Activated CD8-positive, alpha-beta T cell treated with anti-CD3 and anti-CD28 coated beads, Interleukin-2, amount 10 ng/mL, durations not matched to agents 7 days and 5 days (primary cell): ENCODE measurements at regions not wholly inside any gene's neighbourhood (a gene's known extent, or its start where the extent isn't known, plus 50 kb on each side); places are given as distances from the start of the nearest gene placed in this dataset.

Experiments
- ATAC-seq: fragments of 150-1000 bp; cut with Tn5 transposase; one replicate; pipeline ENCODE4 v1.10.0; 2021; ENCODE audit warnings: moderate library complexity
- CTCF ChIA-PET: fragments of 350-600 bp; sonication (Branson Sonifier 250); formaldehyde crosslinking; loops from one replicate; lab custom pipeline; 2021; ENCODE audit warnings: antibody characterized with exemption; lab: Charles Lee
- POLR2A ChIA-PET: fragments of 350-600 bp; sonication (Branson Sonifier 250); formaldehyde crosslinking; loops from one replicate; lab custom pipeline; 2021; ENCODE audit warnings: antibody characterized with exemption; lab: Charles Lee
- DNase-seq: peaks from one replicate; pipeline ENCODE4 v3.0.0-alpha.2; 2020
- H3K27ac Mint-ChIP-seq: one replicate; pipeline ENCODE4 v1.8.0; 2021; ENCODE audit warnings: mild to moderate bottlenecking, mixed read lengths
- H3K27me3 Mint-ChIP-seq: one replicate; pipeline ENCODE4 v1.8.0; 2021; ENCODE audit warnings: low read depth, mixed read lengths
- H3K36me3 Mint-ChIP-seq: one replicate; pipeline ENCODE4 v1.8.0; 2021; ENCODE audit warnings: low read depth, mixed read lengths
- H3K4me1 Mint-ChIP-seq: one replicate; pipeline ENCODE4 v1.8.0; 2021; ENCODE audit warnings: low read depth, mixed read lengths
- H3K4me3 Mint-ChIP-seq: one replicate; pipeline ENCODE4 v1.8.0; 2021; ENCODE audit warnings: mild to moderate bottlenecking, mixed read lengths
- H3K9me3 Mint-ChIP-seq: one replicate; pipeline ENCODE4 v1.8.0; 2022; ENCODE audit warnings: mixed read lengths; ENCODE audit not compliant: insufficient read depth

DNA sequence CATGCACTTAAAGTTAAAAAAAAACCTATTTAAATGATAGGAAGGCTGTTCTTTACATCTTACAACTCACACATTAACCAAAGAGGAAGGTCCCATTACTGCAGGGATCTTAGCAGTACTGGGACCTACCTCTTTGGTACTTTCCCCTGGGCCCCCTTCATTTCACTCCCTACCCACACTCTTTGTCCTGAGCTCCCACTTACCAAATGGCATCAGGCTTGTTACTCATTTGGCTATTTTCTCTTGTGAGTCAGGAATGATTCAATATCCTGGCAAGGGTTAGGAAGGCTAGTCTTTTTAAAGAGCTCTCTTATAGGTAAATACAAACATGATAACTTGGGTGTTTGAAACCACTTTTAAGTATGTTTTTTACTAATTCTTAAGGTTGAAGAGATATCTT lies 117.4 kb upstream of the ELL2 start:
- Mint-ChIP-seq H3K4me1 (peaks cover 4% of the 10 kb centered on the region), H3K27me3 (no peaks in the 10 kb centered on the region), H3K27ac (no peak overlapping the region), H3K36me3 (no peaks in the 10 kb centered on the region), H3K9me3 (no peaks in the 10 kb centered on the region), H3K4me3 (no peak overlapping the region)
- DNase-seq (no peak), ATAC-seq (no peak)
- ChIA-PET CTCF (no interaction called here), POLR2A (no interaction called here)

- ATAC-seq (no peak), DNase-seq (no peak)
- CTCF ChIA-PET, result no interaction called here
- Mint-ChIP-seq H3K27me3 (no peaks in the 10 kb centered on the region), H3K27ac (no peak overlapping the region), H3K36me3 (no peaks in the 10 kb centered on the region), H3K4me3 (no peak overlapping the region), H3K9me3 (no peaks in the 10 kb centered on the region), H3K4me1 (peaks cover 4% of the 10 kb centered on the region)
- POLR2A ChIA-PET, result interaction anchor here (0.6 to 0.7 kb wide), 2 partner anchors 117 to 133 kb away, joined by 3 read pairs; no protein-coding TSS in a partner anchor
These were observed 114.8 kb upstream of the ELL2 start for GRCh38 chr5:96076451-96076850.

GRCh38 chr5:96075579-96076289 lies 114.1 kb upstream of the ELL2 start:
- Mint-ChIP-seq H3K27ac (no peak overlapping the region), H3K4me1 (peaks cover 4% of the 10 kb centered on the region), H3K27me3 (no peaks in the 10 kb centered on the region), H3K9me3 (no peaks in the 10 kb centered on the region), H3K36me3 (no peaks in the 10 kb centered on the region), H3K4me3 (no peak overlapping the region)
- CTCF ChIA-PET, result no interaction called here
- no peak for ATAC-seq
- POLR2A ChIA-PET, result interaction anchor here (0.6 to 0.7 kb wide), 2 partner anchors 116 to 132 kb away, joined by 3 read pairs; no protein-coding TSS in a partner anchor
- no peak for DNase-seq

DNA sequence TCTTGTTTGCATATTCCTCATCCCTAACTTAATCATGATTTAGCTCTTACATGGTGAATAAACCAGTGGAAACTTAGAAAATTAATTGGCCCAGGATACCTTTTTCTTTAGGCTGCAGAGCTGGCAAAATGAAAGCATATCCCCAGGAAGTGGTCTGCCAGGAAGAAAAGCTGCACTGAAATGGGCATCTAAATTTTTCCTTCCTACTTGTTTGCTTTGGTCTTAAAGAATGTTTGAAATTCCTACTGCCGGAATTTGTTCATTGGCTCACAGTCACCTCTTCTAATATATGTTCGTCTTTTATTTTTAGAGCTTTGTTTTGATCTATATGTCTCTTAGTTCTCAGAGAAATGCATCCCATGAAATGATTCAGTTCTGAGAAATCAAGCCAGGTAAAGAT lies 113.2 kb upstream of the ELL2 start:
- H3K4me3 Mint-ChIP-seq, result no peak overlapping the region
- CTCF ChIA-PET, result interaction anchor here (1.0 kb wide), 1 partner anchor 22 kb away, joined by 3 read pairs; no protein-coding TSS in a partner anchor
- H3K36me3 Mint-ChIP-seq, result no peaks in the 10 kb centered on the region

DNA sequence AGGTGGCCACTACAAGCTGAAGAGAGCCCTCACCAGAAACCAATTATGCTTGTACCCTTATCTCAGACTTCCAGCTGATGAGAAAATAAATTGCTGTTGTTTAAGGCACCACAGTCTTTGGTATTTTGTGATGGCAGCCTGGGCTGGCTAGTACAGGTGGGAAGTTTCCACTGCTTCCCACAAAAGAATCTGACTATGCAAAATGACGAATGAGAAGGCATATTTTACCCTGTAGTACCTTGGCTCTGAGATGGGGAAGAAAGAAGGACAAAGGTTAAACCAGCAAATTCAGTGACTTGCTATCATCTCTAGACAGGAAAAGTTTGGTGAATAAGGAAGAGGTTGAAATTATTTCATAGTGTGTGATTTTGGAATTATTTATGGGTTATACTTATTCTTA lies 112.8 kb upstream of the ELL2 start:
- Mint-ChIP-seq H3K9me3 (no peaks in the 10 kb centered on the region), H3K27me3 (no peaks in the 10 kb centered on the region), H3K4me1 (peaks cover 4% of the 10 kb centered on the region), H3K36me3 (no peaks in the 10 kb centered on the region), H3K27ac (no peak overlapping the region), H3K4me3 (no peak overlapping the region)
- ChIA-PET CTCF (interaction anchor here (0.8 to 1.0 kb wide), 2 partner anchors 9 to 22 kb away, joined by 3 read pairs; no protein-coding TSS in a partner anchor), POLR2A (no interaction called here)
- ATAC-seq (no peak), DNase-seq (no peak)

More for the DNA sequence above, 113.2 kb upstream of the ELL2 start:
- Mint-ChIP-seq H3K9me3 (no peaks in the 10 kb centered on the region), H3K27ac (no peak overlapping the region), H3K27me3 (no peaks in the 10 kb centered on the region), H3K4me1 (peaks cover 4% of the 10 kb centered on the region)
- ATAC-seq (no peak), DNase-seq (no peak)
- POLR2A ChIA-PET, result no interaction called here

- ChIA-PET POLR2A (no interaction called here), CTCF (no interaction called here)
- no peak for DNase-seq
- no peaks in the 10 kb centered on the region for H3K27me3 Mint-ChIP-seq
- H3K4me3 Mint-ChIP-seq, result no peak overlapping the region
- H3K9me3 Mint-ChIP-seq, result no peaks in the 10 kb centered on the region
- ATAC-seq, result no peak
- peaks cover 4% of the 10 kb centered on the region for H3K4me1 Mint-ChIP-seq
- H3K27ac Mint-ChIP-seq, result no peak overlapping the region
- no peaks in the 10 kb centered on the region for H3K36me3 Mint-ChIP-seq
These were observed 111.1 kb upstream of the ELL2 start for GRCh38 chr5:96072791-96073165.

GRCh38 chr5:96072138-96072790 lies 110.6 kb upstream of the ELL2 start:
- Mint-ChIP-seq H3K4me1 (peaks cover 4% of the 10 kb centered on the region), H3K9me3 (no peaks in the 10 kb centered on the region), H3K36me3 (no peaks in the 10 kb centered on the region), H3K27me3 (no peaks in the 10 kb centered on the region), H3K27ac (no peak overlapping the region), H3K4me3 (no peak overlapping the region)
- ChIA-PET POLR2A (no interaction called here), CTCF (no interaction called here)
- ATAC-seq (no peak), DNase-seq (no peak)

DNA sequence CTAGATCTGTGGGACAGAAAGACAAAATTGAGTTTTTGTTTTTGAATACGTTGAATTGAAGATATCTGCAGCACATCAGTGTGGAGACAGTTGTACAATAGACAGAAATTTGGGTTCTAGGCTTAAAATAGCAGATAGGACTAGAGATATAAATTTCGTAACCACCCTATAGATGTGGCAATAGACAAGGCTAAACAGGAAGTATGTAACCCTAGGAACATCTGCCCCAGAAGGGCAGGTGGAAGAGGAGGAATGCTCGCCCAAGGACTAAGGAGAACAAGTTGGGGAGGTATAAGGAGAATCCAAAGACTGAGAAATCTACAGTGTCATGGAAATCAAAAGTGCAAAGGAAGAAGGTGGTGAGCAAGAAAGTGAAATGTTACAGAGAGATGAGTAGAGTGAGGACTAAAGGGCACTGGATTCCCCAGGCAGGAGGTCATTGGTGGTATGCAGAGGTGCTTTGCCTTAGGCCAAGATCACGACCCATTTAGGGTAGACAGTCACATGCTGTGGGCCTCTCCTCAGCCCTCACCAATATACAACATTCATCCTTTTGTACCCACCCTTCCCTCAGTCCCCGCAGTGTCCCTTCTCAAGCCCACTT lies 109.1 kb upstream of the ELL2 start:
- H3K27ac Mint-ChIP-seq, result no peak overlapping the region
- CTCF ChIA-PET, result no interaction called here
- H3K4me1 Mint-ChIP-seq, result peaks cover 9% of the 10 kb centered on the region
- H3K4me3 Mint-ChIP-seq, result no peak overlapping the region
- no peaks in the 10 kb centered on the region for H3K36me3 Mint-ChIP-seq
- H3K27me3 Mint-ChIP-seq, result no peaks in the 10 kb centered on the region
- POLR2A ChIA-PET, result no interaction called here
- ATAC-seq, result no peak
- no peaks in the 10 kb centered on the region for H3K9me3 Mint-ChIP-seq
- no peak for DNase-seq

GRCh38 chr5:96067894-96068614 lies 106.4 kb upstream of the ELL2 start:
- Mint-ChIP-seq H3K9me3 (no peaks in the 10 kb centered on the region), H3K36me3 (no peaks in the 10 kb centered on the region), H3K4me3 (no peak overlapping the region), H3K27me3 (no peaks in the 10 kb centered on the region), H3K4me1 (peaks cover 6% of the 10 kb centered on the region), H3K27ac (no peak overlapping the region)
- DNase-seq (no peak), ATAC-seq (no peak)
- ChIA-PET CTCF (no interaction called here), POLR2A (no interaction called here)

DNA sequence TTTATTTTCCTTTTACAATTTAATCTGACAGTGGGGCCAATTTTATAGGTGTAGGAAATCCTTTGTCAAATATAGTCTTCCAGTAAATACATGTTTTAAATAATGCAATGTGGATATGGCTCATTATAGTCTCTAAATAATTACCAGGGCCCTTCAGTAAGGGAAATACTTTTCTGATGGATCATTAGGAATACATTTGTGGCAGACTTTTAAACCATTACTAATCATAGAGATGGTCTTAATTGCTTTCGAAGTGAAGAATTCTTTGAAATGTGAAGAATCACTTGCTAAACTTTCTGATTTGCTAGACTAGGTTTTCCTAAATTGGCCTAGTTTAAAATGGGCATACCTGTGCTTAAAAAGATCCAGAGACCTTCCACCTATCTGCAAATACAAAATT lies 105.6 kb upstream of the ELL2 start:
- Mint-ChIP-seq H3K9me3 (no peaks in the 10 kb centered on the region), H3K27me3 (no peaks in the 10 kb centered on the region), H3K36me3 (no peaks in the 10 kb centered on the region), H3K4me1 (peaks cover 6% of the 10 kb centered on the region), H3K27ac (no peak overlapping the region), H3K4me3 (no peak overlapping the region)
- ChIA-PET CTCF (no interaction called here), POLR2A (no interaction called here)
- DNase-seq (no peak), ATAC-seq (no peak)

GRCh38 chr5:96066386-96066719 lies 104.7 kb upstream of the ELL2 start:
- Mint-ChIP-seq H3K4me3 (no peak overlapping the region), H3K4me1 (peaks cover 6% of the 10 kb centered on the region), H3K27me3 (no peaks in the 10 kb centered on the region), H3K36me3 (no peaks in the 10 kb centered on the region), H3K27ac (no peak overlapping the region), H3K9me3 (no peaks in the 10 kb centered on the region)
- DNase-seq (no peak), ATAC-seq (no peak)
- ChIA-PET POLR2A (interaction anchor here (0.6 kb wide), 1 partner anchor 18 kb away, joined by 4 read pairs; no protein-coding TSS in a partner anchor), CTCF (interaction anchor here (1.0 kb wide), 1 partner anchor 14 kb away, joined by 3 read pairs; no protein-coding TSS in a partner anchor)
